Osteocyte (in vitro differentiated cells): ENCODE measurements at regions not wholly inside any gene's neighbourhood (a gene's known extent, or its start where the extent isn't known, plus 50 kb on each side); places are given as distances from the start of the nearest gene placed in this dataset.

Experiments used
- DNase-seq: peaks from one replicate; pipeline ENCODE4 v3.0.0; 2021; ENCODE audit warnings: mixed read lengths; ENCODE audit not compliant: unreplicated experiment; ENCODE audit errors: extremely low spot score
- H3K27ac Mint-ChIP-seq: one replicate; pipeline ENCODE4 v1.8.0; 2021; ENCODE audit warnings: mild to moderate bottlenecking, mixed read lengths; ENCODE audit not compliant: unreplicated experiment
- H3K27me3 Mint-ChIP-seq: one replicate; pipeline ENCODE4 v1.8.0; 2021; ENCODE audit warnings: mixed read lengths; ENCODE audit not compliant: unreplicated experiment
- H3K36me3 Mint-ChIP-seq: one replicate; pipeline ENCODE4 v1.8.0; 2021; ENCODE audit warnings: mixed read lengths; ENCODE audit not compliant: unreplicated experiment
- H3K4me1 Mint-ChIP-seq: one replicate; pipeline ENCODE4 v1.8.0; 2021; ENCODE audit warnings: mixed read lengths; ENCODE audit not compliant: unreplicated experiment
- H3K4me3 Mint-ChIP-seq: one replicate; pipeline ENCODE4 v1.8.0; 2021; ENCODE audit warnings: mild to moderate bottlenecking, moderate library complexity, mixed read lengths; ENCODE audit not compliant: unreplicated experiment
- H3K9me3 Mint-ChIP-seq: one replicate; pipeline ENCODE4 v1.8.0; 2021; ENCODE audit warnings: mixed read lengths; ENCODE audit not compliant: unreplicated experiment
- TF ChIP-seq, protein P1 (sequence below): fragments of 200-600 bp; sonication (generic); IDR thresholded peaks from 2 replicates; pipeline ENCODE4 v1.5.0; 2021; ENCODE audit warnings: antibody characterized with exemption, mild to moderate bottlenecking, moderate library complexity

DNA sequence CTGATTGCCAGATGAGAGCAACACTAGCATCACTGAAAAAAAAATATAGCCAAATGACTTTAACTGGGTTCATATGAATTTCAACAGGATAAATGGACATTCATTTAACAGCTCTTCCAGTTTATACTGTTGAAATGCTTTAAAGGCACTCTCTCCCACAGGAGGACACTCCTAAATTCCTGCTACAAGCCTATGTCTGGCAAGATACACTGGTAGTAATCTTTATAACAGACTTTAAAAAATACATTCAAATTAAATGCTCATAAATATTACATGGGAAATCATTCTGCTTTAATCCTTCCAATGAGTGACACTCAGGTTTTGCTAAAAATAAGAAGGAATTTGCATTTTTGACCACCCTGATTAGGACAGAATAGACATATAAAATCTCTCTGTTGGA is 526.7 kb upstream of the ADAMTS5 start:
- TF ChIP-seq, protein P1, sequence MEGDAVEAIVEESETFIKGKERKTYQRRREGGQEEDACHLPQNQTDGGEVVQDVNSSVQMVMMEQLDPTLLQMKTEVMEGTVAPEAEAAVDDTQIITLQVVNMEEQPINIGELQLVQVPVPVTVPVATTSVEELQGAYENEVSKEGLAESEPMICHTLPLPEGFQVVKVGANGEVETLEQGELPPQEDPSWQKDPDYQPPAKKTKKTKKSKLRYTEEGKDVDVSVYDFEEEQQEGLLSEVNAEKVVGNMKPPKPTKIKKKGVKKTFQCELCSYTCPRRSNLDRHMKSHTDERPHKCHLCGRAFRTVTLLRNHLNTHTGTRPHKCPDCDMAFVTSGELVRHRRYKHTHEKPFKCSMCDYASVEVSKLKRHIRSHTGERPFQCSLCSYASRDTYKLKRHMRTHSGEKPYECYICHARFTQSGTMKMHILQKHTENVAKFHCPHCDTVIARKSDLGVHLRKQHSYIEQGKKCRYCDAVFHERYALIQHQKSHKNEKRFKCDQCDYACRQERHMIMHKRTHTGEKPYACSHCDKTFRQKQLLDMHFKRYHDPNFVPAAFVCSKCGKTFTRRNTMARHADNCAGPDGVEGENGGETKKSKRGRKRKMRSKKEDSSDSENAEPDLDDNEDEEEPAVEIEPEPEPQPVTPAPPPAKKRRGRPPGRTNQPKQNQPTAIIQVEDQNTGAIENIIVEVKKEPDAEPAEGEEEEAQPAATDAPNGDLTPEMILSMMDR = no peak
- Mint-ChIP-seq H3K27ac (no peak overlapping the region), H3K27me3 (no peaks in the 10 kb centered on the region), H3K4me1 (peaks cover 17% of the 10 kb centered on the region), H3K4me3 (no peak overlapping the region), H3K36me3 (no peaks in the 10 kb centered on the region), H3K9me3 (peaks cover 6% of the 10 kb centered on the region)
- no peak for DNase-seq

DNA sequence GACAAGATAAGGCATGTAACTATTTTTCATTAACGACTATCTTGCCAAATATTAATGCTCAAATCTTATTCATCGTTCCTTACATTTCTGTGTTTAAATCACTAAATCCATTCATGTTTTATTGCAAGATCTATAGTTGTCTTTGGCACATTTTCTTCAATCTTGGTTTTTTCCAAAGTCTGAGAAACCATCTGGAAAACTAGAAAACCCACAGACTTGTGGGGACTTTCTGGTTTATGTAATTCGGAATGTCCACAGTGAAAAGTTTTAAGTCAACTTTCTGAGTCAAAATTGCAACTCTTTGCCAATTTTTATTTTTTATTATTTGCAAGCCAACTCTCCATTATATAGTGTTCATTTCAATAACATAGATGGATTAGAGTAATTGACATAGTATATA is 520.8 kb upstream of the ADAMTS5 start:
- H3K27ac Mint-ChIP-seq = no peak overlapping the region
- no peak for DNase-seq
- peaks cover 4% of the 10 kb centered on the region for H3K36me3 Mint-ChIP-seq
- peaks cover 7% of the 10 kb centered on the region for H3K4me1 Mint-ChIP-seq
- no peaks in the 10 kb centered on the region for H3K27me3 Mint-ChIP-seq
- peaks cover 10% of the 10 kb centered on the region for H3K9me3 Mint-ChIP-seq
- H3K4me3 Mint-ChIP-seq = no peak overlapping the region
- TF ChIP-seq, protein P1 = no peak

DNA sequence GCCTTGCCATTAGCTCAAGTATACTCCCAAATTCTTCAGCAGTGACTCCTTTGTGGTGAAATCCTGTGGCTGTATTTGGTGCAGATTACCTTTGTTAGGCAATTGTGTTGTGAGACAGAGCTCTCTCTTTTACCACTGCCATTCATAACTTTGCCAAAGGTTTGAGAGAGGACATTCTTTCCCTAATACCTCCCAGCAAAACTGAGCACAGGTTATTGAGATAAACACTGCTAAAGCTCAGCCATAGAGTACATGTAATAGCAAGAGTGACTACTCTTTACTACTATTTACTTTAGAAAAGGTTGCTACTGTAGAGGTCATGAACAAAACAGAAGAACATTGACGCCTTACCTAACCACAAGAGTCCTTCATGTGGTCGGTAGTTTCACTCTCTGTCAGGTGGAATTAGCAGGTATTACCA is 514.0 kb upstream of the ADAMTS5 start:
- DNase-seq = no peak
- no peak overlapping the region for H3K27ac Mint-ChIP-seq
- H3K36me3 Mint-ChIP-seq = peaks cover 4% of the 10 kb centered on the region
- TF ChIP-seq, protein P1 = no peak
- H3K9me3 Mint-ChIP-seq = peaks cover 14% of the 10 kb centered on the region
- H3K27me3 Mint-ChIP-seq = no peaks in the 10 kb centered on the region
- H3K4me1 Mint-ChIP-seq = peaks cover 18% of the 10 kb centered on the region
- no peak overlapping the region for H3K4me3 Mint-ChIP-seq

DNA sequence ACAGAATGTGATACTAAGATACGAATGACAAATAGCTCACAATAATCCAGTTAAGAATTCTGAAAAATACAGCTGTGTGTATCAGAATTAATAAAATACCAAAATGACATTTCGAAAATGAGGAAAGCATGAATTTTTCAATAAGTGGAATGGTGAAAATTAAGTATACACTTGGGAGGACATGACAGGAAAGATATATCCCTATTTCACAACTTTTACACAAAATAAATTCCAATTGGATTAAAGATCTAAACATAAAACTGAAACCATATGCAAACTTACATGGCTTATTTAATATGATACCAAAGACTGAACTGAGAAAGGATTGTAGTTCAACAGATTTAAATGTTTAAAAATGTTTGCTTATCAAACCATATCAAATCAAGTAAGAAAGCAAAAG is 510.4 kb upstream of the ADAMTS5 start:
- H3K36me3 Mint-ChIP-seq = no peaks in the 10 kb centered on the region
- H3K4me3 Mint-ChIP-seq = no peak overlapping the region
- H3K27ac Mint-ChIP-seq = no peak overlapping the region
- H3K4me1 Mint-ChIP-seq = peaks cover 20% of the 10 kb centered on the region
- no peaks in the 10 kb centered on the region for H3K27me3 Mint-ChIP-seq
- no peak for DNase-seq
- H3K9me3 Mint-ChIP-seq = peaks cover 7% of the 10 kb centered on the region
- TF ChIP-seq, protein P1 = no peak

DNA sequence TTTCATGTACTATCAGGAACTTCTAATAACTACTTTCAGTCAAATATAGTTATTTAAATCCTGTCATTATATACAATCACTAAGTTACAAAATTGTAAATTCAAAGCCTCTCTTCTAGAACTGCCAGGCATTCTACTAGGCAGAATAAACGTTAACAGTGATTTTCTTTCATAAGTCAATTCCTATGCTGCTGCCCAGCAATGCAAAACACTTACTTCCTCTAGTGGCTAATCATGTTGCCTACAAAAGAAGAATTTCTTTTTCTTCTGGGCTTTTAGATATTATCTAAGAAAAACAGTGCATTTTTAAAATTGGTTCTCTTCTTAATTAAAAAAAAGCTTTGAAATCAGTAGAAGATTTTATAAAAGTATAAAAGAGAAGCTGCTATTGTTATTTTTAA is 509.8 kb upstream of the ADAMTS5 start:
- peaks cover 20% of the 10 kb centered on the region for H3K4me1 Mint-ChIP-seq
- no peak overlapping the region for H3K4me3 Mint-ChIP-seq
- no peak for DNase-seq
- no peaks in the 10 kb centered on the region for H3K27me3 Mint-ChIP-seq
- peaks cover 7% of the 10 kb centered on the region for H3K9me3 Mint-ChIP-seq
- H3K36me3 Mint-ChIP-seq = no peaks in the 10 kb centered on the region
- TF ChIP-seq, protein P1 = peak; percentile 78
- H3K27ac Mint-ChIP-seq = no peak overlapping the region
